Right atrium auricular region (tissue), 2 donors: ENCODE measurements at regions not wholly inside any gene's neighbourhood (a gene's known extent, or its start where the extent isn't known, plus 50 kb on each side); places are given as distances from the start of the nearest gene placed in this dataset.

ENCODE experiments used
- DNase-seq: peaks from one replicate; pipeline ENCODE4 v3.0.0-alpha.2; 2019; ENCODE audit warnings: low spot score
- H3K27ac ChIP-seq, 2 donors: fragments of 200-600 bp; sonication (generic); 1 replicate in 1 of 2; 2 replicates in 1 of 2; pipeline ENCODE4 v1.5.1; 2016 to 2019
- H3K27me3 ChIP-seq, 2 donors: fragments of 200-600 bp; sonication (generic); one replicate each; pipeline versions ENCODE4 v1.5.1 to v1.6.0; 2017 to 2019
- H3K36me3 ChIP-seq: fragments of 200-600 bp; sonication (generic); one replicate; pipeline ENCODE4 v1.5.1; 2016
- H3K4me1 ChIP-seq, 2 donors: fragments of 200-600 bp; sonication (generic); one replicate each; pipeline versions ENCODE4 v1.5.1 to v1.6.0; 2017 to 2019
- H3K4me3 ChIP-seq, 2 donors: fragments of 200-600 bp; sonication (generic); 1 replicate in 1 of 2; 2 replicates in 1 of 2; pipeline ENCODE4 v1.5.1; 2017 to 2019; ENCODE audit warnings: mild to moderate bottlenecking in 1 of 2, moderate library complexity in 1 of 2
- H3K9me3 ChIP-seq, 2 donors: fragments of 200-600 bp; sonication (generic); one replicate each; pipeline ENCODE4 v1.5.1; 2019
- TF ChIP-seq, protein P1 (sequence below), 2 donors: fragments of 200-600 bp; sonication (generic); IDR thresholded peaks; one replicate each; pipeline ENCODE4 v1.5.1; 2019; ENCODE audit warnings: antibody characterized with exemption in 2 of 2

DNA sequence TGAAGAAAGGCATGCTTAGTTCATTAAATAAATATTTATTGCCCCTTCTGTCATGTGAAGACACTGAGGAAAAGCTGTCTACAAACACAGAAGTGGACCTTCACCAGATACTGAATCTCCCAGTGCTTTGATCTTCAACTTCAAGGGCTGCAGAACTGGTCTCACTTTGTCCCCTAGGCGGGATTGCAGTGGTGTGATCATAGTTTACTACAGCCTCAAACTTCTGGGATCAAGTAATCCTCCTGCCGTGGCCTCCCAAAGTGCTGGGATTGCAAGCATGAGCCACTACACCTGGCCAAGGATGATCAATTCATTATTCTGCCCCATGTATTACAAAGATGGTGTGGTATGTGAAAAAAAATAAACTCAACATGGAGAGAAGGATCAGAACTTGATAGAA, 496.2 kb upstream of the HS3ST5 start:
- H3K4me3 ChIP-seq, result no peak overlapping the region
- H3K27ac ChIP-seq, result no peak overlapping the region
- no peaks in the 10 kb centered on the region for H3K36me3 ChIP-seq
- no peaks in the 10 kb centered on the region for H3K27me3 ChIP-seq
- no peak for DNase-seq
- TF ChIP-seq, protein P1, sequence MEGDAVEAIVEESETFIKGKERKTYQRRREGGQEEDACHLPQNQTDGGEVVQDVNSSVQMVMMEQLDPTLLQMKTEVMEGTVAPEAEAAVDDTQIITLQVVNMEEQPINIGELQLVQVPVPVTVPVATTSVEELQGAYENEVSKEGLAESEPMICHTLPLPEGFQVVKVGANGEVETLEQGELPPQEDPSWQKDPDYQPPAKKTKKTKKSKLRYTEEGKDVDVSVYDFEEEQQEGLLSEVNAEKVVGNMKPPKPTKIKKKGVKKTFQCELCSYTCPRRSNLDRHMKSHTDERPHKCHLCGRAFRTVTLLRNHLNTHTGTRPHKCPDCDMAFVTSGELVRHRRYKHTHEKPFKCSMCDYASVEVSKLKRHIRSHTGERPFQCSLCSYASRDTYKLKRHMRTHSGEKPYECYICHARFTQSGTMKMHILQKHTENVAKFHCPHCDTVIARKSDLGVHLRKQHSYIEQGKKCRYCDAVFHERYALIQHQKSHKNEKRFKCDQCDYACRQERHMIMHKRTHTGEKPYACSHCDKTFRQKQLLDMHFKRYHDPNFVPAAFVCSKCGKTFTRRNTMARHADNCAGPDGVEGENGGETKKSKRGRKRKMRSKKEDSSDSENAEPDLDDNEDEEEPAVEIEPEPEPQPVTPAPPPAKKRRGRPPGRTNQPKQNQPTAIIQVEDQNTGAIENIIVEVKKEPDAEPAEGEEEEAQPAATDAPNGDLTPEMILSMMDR (IDR thresholded peaks at IDR 0.05), result no peak
- H3K4me1 ChIP-seq, result no peaks in the 10 kb centered on the region
- H3K9me3 ChIP-seq, result no peaks in the 10 kb centered on the region

DNA sequence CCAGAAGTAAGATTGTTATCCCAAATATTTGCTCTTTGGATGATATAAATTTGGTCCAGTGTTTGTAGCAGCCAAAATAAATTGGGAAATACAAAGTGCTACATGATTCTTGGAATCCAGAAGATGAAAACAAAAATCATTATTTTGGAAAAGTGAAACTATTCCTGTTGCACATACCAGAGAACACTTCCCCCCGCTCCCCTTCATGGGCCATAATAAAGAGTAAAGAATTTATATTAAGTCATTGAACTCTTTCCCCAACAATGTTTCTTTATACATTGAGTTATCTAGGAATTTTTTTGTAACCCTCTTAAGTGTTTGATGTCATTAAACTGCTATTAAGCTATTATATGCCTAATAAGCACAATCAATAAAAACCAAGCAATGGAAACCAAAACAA, 490.4 kb upstream of the HS3ST5 start:
- no peaks in the 10 kb centered on the region for H3K4me1 ChIP-seq
- H3K9me3 ChIP-seq, result no peaks in the 10 kb centered on the region
- TF ChIP-seq, protein P1 (IDR thresholded peaks at IDR 0.05), result no peak
- H3K27me3 ChIP-seq, result no peaks in the 10 kb centered on the region
- DNase-seq, result no peak
- no peaks in the 10 kb centered on the region for H3K36me3 ChIP-seq
- H3K27ac ChIP-seq, result no peak overlapping the region
- no peak overlapping the region for H3K4me3 ChIP-seq

DNA sequence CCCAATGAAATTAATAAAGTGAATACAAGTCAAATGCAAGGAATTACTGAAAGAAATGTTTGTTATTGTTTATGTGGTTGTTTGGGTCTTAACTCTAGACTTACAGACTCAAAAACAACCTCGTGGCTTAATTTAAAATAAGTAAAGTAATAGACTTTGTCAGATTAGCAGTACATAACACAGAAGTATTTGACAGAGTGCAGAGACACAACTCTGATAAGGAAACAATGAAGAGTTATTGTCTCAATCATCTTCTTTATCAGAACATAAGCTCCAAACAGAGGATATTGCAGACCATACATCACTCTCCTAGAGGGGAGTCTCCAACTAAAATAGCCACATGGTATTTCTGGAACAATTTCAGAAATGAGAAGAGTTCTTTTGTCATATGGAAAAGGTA, 487.7 kb upstream of the HS3ST5 start:
- H3K27ac ChIP-seq, result no peak overlapping the region
- no peaks in the 10 kb centered on the region for H3K4me1 ChIP-seq
- no peaks in the 10 kb centered on the region for H3K27me3 ChIP-seq
- TF ChIP-seq, protein P1 (IDR thresholded peaks at IDR 0.05), result no peak
- no peak for DNase-seq
- no peak overlapping the region for H3K4me3 ChIP-seq
- no peaks in the 10 kb centered on the region for H3K9me3 ChIP-seq
- H3K36me3 ChIP-seq, result no peaks in the 10 kb centered on the region

DNA sequence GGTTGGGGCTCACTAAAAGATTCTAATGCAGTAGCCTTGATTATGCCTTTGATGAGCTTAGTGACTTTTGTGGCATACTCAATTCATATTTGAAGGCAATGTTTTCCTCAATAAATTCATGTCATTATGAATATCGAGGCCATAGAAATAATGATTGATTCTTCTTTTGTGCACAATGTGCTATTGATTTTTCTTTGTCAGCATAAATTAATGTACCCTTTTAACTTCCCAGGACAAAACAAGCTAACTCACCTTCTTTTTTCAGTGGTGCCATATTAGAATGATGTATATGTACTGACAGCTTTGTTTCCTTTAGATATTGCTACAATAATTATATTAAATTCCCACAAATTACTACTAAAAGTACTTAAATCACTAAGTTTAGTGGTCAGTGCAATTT, 484.3 kb upstream of the HS3ST5 start:
- no peak overlapping the region for H3K27ac ChIP-seq

DNA sequence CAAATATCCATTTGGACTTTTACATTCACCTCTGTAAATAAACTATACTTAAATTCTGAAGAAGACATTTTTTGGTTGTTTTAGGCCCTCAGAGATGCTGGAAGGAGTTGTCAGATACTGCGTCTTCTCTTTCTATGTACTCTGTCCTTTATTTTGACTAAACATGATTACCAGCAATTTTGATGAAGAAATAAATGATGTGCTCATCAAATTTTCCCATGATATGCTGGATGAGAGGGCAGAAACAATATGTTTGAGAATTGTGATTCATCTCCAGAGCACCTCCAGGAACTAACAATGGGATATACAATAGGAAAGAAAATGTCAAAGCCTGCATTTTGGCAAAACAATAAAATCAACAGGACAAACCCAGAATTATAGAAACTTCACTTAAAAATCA, 481.6 kb upstream of the HS3ST5 start:
- Histone ChIP-seq H3K36me3 (no peaks in the 10 kb centered on the region), H3K9me3 (no peaks in the 10 kb centered on the region), H3K27ac (no peak overlapping the region), H3K27me3 (no peaks in the 10 kb centered on the region), H3K4me3 (no peak overlapping the region), H3K4me1 (no peaks in the 10 kb centered on the region)
- TF ChIP-seq, protein P1 (IDR thresholded peaks at IDR 0.05), result no peak
- DNase-seq, result no peak

More for the DNA sequence above, 484.3 kb upstream of the HS3ST5 start:
- no peak for DNase-seq
- no peaks in the 10 kb centered on the region for H3K36me3 ChIP-seq
- no peaks in the 10 kb centered on the region for H3K4me1 ChIP-seq
- H3K9me3 ChIP-seq, result no peaks in the 10 kb centered on the region
- TF ChIP-seq, protein P1 (IDR thresholded peaks at IDR 0.05), result no peak
- no peak overlapping the region for H3K4me3 ChIP-seq
- no peaks in the 10 kb centered on the region for H3K27me3 ChIP-seq

DNA sequence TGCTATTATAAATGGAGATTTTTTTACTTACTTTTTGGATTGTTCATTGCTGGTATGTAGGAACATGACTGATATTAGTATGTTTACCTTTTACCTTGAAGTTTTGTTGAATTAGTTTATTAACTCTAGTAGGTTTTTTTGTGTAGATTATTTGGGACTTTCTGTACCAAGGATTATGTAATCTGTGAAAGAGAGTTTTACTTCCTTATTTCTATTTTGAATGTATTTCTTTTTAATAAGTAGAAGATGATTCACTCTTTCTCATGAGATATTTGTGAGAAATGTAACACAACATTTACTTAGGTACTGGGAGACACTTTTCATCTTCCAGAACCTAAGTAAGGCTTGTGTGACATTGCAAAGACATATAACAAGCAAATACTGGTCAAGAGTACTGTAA, 473.9 kb upstream of the HS3ST5 start:
- no peaks in the 10 kb centered on the region for H3K27me3 ChIP-seq
- TF ChIP-seq, protein P1 (IDR thresholded peaks at IDR 0.05), result no peak
- H3K4me3 ChIP-seq, result no peak overlapping the region
- H3K4me1 ChIP-seq, result no peaks in the 10 kb centered on the region
- no peak for DNase-seq
- H3K27ac ChIP-seq, result no peak overlapping the region
- H3K36me3 ChIP-seq, result no peaks in the 10 kb centered on the region
- H3K9me3 ChIP-seq, result no peaks in the 10 kb centered on the region
